Hematopoietic multipotent progenitor cell treated with erythropoietin and hydrocortisone succinate and interleukin-3 and kit ligand, for 6 days (in vitro differentiated cells): ENCODE measurements at regions not wholly inside any gene's neighbourhood (a gene's known extent, or its start where the extent isn't known, plus 50 kb on each side); places are given as distances from the start of the nearest gene placed in this dataset.

Source experiments
- DNase-seq: peaks from one replicate; pipeline ENCODE4 v3.0.0-alpha.2; 2015

- no peak for DNase-seq
Observed at GRCh38 chr3:167188592-167188991, 191.5 kb downstream of the ZBBX start.

- no peak for DNase-seq
Observed at GRCh38 chr3:167187221-167187620, 192.9 kb downstream of the ZBBX start.

GRCh38 chr3:167184511-167184910 is 195.6 kb downstream of the ZBBX start:
- DNase-seq = no peak

- no peak for DNase-seq
Observed at GRCh38 chr3:167172377-167172776, 207.7 kb downstream of the ZBBX start.

- DNase-seq = no peak
Observed at GRCh38 chr3:167167491-167167890, 212.6 kb downstream of the ZBBX start.

- DNase-seq = no peak
Observed at GRCh38 chr3:167166594-167167253, 213.4 kb downstream of the ZBBX start.

- DNase-seq = no peak
Observed at GRCh38 chr3:167166012-167166411, 214.1 kb downstream of the ZBBX start.

GRCh38 chr3:167163580-167163979 is 216.5 kb downstream of the ZBBX start:
- no peak for DNase-seq

- peak; percentile 62 for DNase-seq
Observed at GRCh38 chr3:167162083-167162482, 218.0 kb downstream of the ZBBX start.

GRCh38 chr3:167160781-167161180 is 219.3 kb downstream of the ZBBX start:
- DNase-seq = no peak

- DNase-seq = no peak
Observed at GRCh38 chr3:167151636-167152035, 228.5 kb downstream of the ZBBX start.

- DNase-seq = no peak
Observed at GRCh38 chr3:167148136-167148535, 232.0 kb downstream of the ZBBX start.

GRCh38 chr3:167146911-167147310 is 233.2 kb downstream of the ZBBX start:
- peak; percentile 3 for DNase-seq

- no peak for DNase-seq
Observed at GRCh38 chr3:167125612-167126407, 254.3 kb downstream of the ZBBX start.

- DNase-seq = no peak
Observed at GRCh38 chr3:167120828-167121227, 259.3 kb downstream of the ZBBX start.

- DNase-seq = no peak
Observed at GRCh38 chr3:167116120-167116922, 263.8 kb downstream of the ZBBX start.

- DNase-seq = no peak
Observed at GRCh38 chr3:167115331-167115934, 264.7 kb downstream of the ZBBX start.

- no peak for DNase-seq
Observed at GRCh38 chr3:167114619-167115018, 265.5 kb downstream of the ZBBX start.

- no peak for DNase-seq
Observed at GRCh38 chr3:167113035-167113830, 266.9 kb downstream of the ZBBX start.

GRCh38 chr3:167110901-167111300 is 269.2 kb downstream of the ZBBX start:
- DNase-seq = no peak

- no peak for DNase-seq
Observed at GRCh38 chr3:167109746-167110145, 270.4 kb downstream of the ZBBX start.

GRCh38 chr3:167106456-167106855 is 273.6 kb downstream of the ZBBX start:
- DNase-seq = no peak
